GM18499 (cell line): ENCODE measurements at regions not wholly inside any gene's neighbourhood (a gene's known extent, or its start where the extent isn't known, plus 50 kb on each side); places are given as distances from the start of the nearest gene placed in this dataset.

Experiments
- ATAC-seq: cut with Tn5 transposase; IDR thresholded peaks from one replicate; pipeline ENCODE4 v1.9.1; 2021; ENCODE audit warnings: moderate number of reproducible peaks; ENCODE audit not compliant: insufficient read depth, unreplicated experiment

DNA sequence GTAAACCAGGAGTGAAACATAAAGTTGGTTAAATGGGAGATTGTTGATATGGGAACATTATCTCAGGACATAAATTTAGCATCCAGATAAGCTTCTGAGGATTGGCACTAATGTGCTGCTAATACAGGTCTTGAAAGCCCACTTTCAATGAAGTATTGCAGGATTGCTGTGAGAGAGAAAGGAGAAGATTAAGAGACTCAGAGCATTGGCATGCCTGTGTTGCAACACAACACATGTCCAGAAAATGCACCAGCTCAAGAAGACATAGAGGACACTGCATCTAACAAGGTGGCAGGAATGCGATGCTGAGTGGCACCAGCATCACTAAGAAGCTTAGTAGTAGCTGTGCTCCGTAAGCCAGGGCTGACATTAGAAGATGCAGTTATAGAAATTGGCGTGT, 728.9 kb downstream of the SUCLG1 start:
- no peak for ATAC-seq

DNA sequence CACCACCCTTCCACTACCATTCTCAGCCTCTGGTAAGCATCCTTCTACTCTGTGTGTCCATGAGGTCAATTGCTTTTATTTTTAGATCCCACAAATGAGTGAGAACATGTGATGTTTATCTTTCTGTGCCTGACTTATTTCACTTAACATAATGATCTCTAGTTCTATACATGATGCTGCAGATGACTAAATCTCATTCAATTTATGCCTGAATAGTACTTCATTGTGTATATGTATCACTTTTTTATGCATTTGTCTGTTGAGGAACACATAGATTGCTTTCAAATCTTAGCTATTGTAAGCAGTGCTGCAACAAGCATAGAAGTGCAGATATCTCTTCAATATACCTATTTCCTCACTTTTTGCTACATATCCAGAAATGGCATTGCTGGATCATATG, 733.3 kb downstream of the SUCLG1 start:
- no peak for ATAC-seq

DNA sequence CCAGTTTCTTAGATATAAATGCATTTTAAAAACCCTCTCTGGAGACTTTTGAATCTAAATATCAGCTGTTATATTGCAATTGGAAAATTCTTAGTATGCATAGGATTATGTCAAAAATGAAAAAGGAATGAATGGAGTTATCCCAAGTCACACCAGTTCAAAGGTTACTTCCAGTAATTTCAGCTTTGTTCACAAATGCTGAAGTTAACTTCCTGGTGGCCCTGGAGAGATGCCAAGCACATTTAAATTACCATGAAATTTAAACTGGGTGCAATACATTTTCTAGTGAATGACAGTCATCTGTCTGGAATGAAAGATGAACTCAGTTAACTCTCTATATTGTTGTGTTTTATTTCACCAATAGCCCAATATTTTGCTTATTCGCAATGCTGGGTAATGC, 753.9 kb downstream of the SUCLG1 start:
- no peak for ATAC-seq

DNA sequence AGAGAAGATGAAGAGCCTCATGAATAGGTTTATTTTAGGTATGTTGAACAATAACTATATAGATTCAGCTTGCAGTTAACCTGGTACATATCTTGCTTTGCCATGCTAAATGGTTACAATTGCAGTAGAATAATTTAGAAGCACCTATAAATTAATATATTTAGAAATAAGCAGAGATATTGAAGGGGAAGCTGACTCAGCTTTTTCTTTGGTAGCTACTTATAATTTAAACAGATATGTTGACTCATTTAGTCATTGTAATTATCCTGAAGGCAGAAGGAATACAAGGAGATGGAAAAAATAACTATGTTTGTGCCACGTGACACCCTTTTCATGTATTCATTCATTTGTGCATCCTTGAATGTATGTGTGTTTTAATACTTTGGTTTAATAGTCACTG, 755.5 kb downstream of the SUCLG1 start:
- ATAC-seq, result no peak

DNA sequence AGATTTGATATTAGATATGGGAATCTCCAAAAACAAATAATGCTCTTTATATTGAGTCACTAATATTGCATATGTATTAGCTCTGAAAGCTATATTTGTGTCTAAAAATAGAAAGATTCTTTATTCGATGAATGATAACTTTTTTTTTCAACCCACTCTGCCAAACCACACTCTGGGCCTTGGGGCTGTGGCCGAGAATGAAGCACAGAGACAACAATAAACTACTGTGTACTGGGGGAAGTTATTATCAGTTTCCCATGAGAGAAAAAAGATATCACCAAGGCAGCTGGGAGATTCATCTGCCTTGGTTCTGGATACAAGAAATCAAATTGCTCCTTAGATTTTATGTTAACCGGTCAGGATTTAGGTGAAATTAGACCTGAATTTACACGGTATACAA, 762.2 kb downstream of the SUCLG1 start:
- ATAC-seq, result no peak

DNA sequence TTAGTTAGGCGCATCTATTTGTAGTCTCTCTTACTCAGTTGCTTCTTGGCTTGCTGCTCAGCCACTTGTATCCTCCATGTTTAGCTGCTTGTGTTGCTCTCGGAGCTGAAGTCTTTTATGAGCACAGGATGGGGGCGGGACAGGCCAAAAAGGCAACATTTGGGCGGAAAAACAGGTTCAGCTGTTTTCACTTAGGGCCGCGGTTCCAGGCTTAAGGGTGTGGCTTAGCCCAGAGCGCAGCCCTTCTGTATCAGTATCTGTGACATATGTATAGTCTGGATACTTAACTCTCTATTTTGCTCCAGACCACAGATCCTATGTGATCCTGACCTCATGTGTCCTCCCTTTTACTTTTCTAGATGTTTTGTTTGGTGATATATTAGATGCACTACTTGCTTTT, 763.5 kb downstream of the SUCLG1 start:
- no peak for ATAC-seq

DNA sequence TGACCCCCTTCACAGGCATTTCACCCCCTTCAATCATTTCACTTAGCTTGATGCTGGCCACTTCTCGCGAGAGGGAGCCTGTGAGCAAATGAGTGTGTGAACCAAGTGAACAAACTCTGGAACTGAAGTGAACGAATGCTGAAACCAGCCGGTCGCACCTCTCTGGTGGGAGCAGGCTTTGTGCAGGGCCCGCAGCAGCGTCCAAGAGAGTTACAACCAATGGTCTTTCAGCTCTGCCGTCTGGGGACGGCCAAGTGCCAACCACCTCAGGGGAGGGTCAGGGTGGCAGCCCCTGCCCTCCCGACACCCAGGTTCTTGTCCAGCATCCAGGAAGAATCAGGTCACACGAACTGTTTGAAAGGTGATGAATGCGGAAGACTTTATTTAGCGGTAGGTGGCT, 764.0 kb downstream of the SUCLG1 start:
- ATAC-seq, result no peak

DNA sequence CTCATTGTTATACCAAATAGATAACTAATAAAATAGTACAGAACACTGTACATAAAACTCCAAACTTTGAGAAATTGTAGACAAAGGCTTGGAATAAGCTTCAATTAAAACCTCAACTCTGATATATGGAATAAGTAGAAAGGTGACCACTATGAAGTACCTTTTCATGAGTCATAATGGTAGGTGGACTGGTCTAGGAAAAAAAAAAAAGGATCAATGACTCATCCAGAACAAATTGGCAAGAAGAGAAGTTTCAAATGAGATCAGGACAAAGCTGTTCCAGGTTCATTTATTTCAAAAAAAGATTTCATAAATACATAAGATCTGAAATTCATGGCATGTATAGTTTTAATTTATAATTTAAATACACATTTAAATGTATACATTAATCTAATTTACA, 769.7 kb downstream of the SUCLG1 start:
- no peak for ATAC-seq

DNA sequence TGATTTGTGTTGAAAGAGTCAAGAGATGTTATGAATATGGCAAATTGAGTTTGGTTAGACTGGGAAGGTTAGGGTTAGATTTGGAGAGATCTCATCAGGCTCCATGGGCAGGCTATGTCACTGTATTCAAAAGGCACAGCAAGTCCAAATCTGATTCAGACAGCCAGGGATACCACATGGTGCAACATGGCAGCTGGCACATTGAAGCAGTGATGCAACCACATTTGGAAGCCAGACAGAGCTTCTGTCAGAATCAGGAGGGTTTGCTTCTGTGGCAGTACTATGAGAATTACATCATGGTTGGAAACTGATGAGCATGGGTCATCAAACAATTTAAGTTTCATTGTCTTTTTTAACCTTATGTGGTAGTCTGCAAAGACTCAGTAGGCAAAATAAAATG, 772.2 kb downstream of the SUCLG1 start:
- no peak for ATAC-seq

DNA sequence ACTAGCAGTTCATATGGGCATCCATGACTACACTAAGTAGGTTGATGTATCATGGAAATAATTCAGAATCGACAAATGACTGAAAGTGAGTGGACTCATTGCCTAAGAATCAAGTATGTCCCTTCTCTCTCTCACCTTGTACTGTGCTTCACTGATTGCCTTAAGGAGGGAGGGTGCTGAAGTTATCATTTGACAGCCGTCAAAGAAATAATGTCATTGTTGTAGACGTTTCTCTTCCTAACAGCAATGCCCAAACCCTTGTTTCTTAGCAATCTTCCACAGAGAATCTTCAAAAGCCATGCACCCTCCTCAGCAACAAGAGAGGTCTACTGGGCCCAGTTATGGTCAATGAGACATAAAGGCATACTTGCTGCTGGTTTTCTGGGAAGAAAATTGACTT, 785.0 kb downstream of the SUCLG1 start:
- no peak for ATAC-seq

DNA sequence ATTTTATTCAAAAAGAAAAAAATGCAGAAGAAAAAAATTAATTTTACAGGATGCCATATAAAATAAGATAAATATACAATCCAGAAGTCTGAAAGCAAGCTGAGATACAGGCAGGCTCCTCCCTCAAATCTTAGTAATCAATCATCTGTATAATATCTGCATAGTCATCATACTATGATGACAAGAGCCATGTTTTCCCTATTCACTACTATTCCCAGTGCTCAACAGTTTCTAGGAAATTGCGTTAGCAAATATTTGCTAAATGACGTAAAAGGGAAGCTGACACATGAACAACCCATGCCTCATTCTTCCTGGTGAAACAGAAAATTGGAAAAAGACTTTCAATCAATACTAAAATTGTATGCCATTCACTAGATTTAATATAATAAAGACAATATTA, 793.2 kb downstream of the SUCLG1 start:
- ATAC-seq, result no peak

DNA sequence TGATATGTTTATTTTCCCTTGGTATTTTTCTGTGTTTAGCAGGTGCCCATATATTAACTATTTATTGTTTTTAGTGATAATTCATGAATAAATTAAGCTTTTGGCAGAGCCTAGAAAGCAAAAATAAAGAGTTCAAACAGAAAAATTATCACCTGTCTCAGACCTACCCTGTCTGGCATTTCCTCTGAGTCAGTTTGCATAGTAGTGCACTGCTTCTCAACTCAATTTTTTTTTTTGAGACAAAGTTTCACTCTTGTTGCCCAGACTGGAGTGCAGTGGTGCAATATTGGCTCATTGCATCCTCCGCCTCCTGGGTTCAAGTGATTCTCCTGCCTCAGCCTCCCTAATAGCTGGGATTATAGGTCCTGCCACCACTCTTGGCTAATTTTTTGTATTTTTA, 793.9 kb downstream of the SUCLG1 start:
- no peak for ATAC-seq

DNA sequence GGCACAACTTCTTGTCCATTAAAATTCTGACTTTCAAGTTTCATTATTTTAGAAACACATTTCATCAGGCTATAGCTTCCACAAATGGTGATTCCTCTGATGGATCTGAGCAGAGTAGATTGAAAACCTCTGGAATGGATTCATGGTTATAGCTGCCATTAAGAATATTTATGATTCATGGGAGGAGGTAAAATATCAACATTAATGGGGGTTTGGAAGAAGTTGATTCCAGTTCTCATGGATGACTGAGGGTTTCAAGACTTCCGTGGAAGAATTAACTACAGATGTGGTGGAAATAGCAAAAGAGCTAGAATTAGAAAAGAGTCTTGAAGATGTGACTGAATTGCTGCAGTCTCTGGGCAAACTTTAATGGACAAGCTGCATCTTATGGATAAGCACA, 797.4 kb downstream of the SUCLG1 start:
- no peak for ATAC-seq

DNA sequence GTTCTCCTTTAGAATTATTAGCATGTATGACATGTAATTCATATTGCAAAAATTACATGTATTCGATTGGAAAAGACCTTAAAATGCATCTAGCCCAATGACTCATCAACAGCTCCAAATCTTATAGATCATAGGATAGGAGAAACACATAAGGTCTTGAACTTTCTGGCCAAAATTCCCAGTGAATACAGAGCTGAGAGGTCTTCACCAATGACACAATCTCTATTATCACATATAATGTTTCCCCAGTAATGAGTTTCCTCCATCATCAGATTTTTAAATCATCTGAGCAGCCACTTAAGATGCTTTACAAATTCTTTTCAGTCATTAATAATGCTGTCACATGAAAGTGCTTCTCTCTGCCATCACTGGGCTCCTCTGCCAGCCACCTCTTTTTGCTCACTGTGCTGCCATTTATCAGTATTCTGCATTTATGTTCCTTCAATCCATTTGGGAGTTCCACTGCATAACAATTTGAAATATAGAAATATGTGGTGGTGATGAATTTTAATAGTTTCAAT, 804.9 kb downstream of the SUCLG1 start:
- no peak for ATAC-seq

DNA sequence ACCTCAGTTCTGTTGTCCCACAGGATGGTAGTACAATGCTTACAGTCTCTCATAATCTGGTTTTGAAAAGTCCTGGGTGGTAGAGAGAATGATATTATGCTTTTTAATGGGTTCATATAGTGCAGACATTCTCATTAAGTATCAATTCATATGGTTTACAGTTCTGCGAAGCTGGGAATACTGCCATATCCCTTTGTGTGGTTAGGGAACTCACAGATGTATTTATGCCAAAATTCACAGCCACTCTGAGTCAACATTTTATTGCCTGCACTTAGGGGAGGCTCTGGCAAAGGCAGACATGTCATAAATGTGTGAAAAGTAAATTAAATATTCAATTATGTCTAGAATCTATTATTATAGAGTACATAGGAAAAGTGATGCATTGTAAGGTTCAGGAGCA, 808.2 kb downstream of the SUCLG1 start:
- ATAC-seq, result no peak

DNA sequence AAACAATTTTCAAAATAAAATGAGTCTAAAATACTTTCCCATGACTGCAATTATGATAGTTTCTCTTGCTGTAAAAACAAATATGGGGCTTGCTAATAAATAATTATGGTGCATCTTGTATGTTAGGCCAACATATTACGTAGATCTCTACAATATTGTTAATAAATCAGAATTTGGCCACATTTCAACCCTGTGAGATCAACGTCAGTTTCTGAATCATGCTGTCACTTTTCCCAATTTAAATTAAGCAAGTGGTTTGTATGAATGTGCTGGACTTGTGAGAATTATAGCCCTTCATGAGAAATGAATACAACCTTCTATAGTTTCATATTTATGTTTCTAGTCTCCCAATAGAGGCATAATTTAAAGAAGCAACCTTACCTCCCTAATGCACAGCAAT, 808.9 kb downstream of the SUCLG1 start:
- no peak for ATAC-seq

DNA sequence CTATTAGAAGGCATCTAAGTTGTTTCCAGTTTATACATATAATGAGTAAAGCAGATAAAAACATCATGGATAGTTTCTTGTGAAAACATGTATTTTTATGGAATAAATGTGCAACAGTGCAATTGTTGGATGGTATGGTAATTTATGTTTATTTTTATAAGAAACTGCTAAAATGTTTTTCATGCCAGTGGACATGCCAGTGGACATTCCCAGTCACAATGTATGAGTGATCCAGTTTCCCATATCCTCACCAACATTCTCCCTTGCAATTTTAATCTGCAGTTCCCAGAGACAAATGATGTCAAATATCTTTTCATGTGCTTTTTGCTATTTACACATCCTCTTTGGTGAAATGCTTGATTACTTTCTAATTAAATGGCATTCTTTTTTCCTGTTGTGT, 818.6 kb downstream of the SUCLG1 start:
- ATAC-seq, result no peak

DNA sequence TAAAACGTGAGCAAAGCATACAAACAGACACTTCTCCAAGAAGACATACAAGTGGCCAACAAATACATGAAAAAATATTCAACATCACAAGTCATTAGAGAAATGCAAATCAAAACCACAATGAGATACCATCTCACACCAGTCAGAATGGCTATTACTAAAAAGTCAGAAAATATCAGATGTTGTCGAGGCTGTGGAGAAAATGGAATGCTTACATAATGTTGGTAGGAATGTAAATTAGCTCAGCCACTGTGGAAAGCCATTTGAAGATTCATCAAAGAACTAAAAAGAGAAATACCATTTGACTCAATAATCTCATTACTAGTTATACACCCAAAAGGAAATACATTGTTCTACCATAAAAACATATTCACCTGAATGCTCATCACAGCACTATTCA, 825.7 kb downstream of the SUCLG1 start:
- no peak for ATAC-seq

DNA sequence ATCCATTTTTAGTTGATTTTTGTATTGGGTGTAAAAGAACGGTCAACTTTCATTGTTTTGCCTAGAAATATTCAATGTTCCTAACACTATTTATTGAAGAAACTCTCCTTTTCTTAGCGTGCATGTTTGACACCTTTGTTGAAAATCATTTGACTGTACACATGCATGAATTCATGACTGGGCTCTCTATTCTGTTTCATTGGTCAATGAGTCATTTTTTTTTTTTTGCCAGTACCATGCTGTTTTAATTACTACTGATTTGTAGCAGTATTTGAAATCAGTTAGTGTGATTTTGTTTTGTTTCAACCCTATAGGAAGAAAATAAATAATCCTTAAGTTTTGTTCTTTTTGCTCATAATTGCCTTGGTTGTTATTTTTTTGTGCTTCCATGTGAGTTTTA, 828.7 kb downstream of the SUCLG1 start:
- ATAC-seq, result no peak

DNA sequence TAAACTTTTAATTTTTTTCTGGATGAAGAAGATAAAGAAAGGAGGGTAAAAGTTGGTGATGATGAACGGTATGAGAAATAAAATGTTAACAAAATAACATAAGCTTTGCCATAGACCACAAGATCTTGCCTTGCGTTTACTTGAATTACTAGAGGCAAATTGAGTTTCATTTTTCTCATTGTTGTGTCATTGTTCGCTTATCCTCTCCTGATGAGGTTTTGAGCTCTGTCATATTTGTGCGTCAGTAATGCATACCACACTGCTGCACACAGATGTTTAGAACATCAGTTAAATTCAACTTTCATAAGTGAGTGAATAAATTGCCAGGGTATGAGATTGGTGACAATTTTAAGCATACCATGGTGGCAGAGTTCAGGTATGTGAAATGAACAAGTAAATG, 843.6 kb downstream of the SUCLG1 start:
- ATAC-seq, result no peak

DNA sequence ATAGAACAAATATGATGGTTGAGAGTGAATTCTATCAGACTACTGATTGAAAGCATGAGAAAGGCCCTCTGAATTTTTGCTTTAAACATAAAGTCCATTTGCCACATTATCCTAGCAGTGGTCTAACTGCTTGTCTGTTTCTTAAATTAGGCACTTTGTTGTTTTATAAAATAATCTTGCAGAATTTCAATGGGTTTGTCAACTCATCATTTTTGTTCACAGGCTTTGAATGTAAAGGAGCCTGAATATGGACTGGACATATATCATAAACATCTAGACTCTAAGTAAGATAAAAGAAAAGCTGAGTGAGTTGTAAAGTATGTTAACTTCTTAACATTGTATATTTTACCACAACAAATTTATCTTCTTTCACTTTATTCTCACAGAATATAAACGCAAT, 845.9 kb downstream of the SUCLG1 start:
- no peak for ATAC-seq

DNA sequence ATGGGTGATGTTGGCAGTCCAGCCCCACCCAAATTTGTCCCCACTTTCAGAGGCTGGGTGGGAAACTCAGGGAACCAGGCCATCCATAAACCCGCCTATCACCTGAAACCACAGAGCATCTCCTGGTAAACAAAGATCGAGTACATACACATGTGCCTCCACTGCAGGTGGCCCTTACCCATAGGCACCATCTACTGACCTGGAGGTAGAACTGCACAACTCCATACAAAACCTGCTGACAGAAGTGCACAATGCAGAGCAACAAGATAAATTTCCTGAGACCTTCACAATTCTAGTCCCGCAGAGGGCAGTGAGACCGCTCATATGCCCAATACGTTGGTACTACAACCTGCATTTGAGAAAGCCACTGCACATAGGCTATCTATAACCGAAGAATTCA, 856.3 kb downstream of the SUCLG1 start:
- ATAC-seq, result no peak

DNA sequence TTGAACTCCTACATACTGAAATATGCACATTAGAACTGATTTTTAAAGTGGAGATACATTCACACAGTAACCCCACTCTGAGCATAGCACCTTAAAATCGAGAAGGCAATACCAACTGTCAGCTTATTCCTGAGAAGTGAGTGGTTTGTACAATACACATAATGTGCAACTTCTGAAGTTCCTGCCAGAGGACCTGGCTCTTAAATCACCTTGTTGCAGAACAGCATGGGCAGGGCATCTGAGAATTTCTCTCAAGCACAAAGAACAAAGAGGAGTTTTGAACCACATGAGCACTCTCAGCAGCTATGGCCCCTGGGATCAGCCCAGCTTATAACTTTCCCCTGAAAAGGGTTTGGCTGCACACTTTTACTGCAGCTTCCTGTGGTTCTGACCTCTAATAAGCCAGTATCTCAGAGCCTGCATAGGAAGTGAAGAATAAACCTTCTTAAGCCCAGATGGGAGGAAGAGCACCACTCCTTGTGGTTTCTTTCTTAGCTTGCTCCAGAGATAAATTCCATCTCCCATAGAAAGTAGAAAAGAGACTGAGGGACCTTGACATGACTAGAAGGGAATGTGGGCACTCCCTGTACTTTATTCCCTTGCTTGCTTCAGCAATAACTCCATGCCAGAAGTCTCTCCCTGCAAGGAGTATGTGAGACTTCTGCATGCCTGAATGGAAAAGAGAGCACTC, 862.3 kb downstream of the SUCLG1 start:
- ATAC-seq, result no peak
